ENCODE measurements at regions not wholly inside any gene's neighbourhood (a gene's known extent, or its start where the extent isn't known, plus 50 kb on each side); places are given as distances from the start of the nearest gene placed in this dataset.

DNA sequence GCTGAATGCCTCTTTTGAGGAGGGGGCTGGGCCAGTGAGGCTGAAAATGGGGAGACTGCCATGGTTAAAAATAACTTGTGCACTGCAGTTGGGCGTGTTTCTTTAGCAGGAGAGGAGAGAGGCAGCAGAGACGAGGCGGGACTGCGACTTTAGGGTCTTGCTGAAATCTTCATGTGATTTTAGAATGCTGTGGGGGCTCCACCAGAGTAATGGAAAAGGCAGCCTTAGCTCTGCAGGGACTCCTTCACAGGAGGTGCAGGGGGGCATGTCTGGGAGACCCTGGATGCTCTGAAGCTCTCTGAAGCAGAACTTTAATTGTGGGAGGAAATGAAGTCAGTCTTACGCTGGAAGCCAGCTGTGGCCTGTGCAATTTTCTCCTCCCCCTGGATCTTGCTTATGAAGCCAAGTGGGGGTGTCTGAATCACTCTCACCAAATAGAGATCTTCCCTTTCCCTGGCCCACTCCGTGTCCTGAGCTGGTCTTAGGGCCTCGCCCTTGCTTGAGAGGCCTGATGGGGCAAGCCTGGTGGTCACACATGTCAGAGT lies 60.8 kb downstream of the NDUFS5 start:
- Mint-ChIP-seq H3K36me3 (peaks cover 0 to 3% of the 10 kb centered on the region in 2 donors), H3K27ac (peak overlapping the region in 1 of 7 donors; percentile 36), H3K4me1 (peaks cover 17% of the 10 kb centered on the region), H3K27me3 (ENCODE audit: low read depth in 3 of 3) (peaks cover 16 to 31% (median 26%) of the 10 kb centered on the region in 3 donors), H3K9me3 (peaks cover 0 to 3% (median 0%) of the 10 kb centered on the region in 7 donors), H3K4me3 (no peak overlapping the region)
- Histone ChIP-seq H3K36me3 (replicated peaks in 1 of 2; ENCODE audit: control insufficient read depth in 1 of 2, insufficient read depth in 2 of 2, low read length in 2 of 2) (no peaks in the 10 kb centered on the region), H4K20me1 (ENCODE audit: insufficient read depth, low read length) (no peaks in the 10 kb centered on the region), H3K4me3 (replicated peaks in 1 of 3; ENCODE audit: low read depth in 2 of 3, low read length in 3 of 3) (no peak overlapping the region), H3K9ac (ENCODE audit: insufficient read depth, low read length, poor library complexity, severe bottlenecking) (no peak overlapping the region), H3K4me2 (replicated peaks; ENCODE audit: extremely low read depth, low read length, poor library complexity, severe bottlenecking) (no peak overlapping the region), H2AFZ (ENCODE audit: insufficient read depth, low read depth, low read length, poor library complexity, severe bottlenecking) (no peak overlapping the region), H3K9me3 (replicated peaks in 1 of 2; ENCODE audit: control insufficient read depth in 1 of 2, insufficient read depth in 1 of 2, low read length in 2 of 2) (peaks cover 0 to 4% of the 10 kb centered on the region in 2 donors), H3K27ac (ENCODE audit: low read depth in 1 of 2, low read length in 2 of 2) (no peak overlapping the region), H3K79me2 (ENCODE audit: insufficient read depth, low read length) (no peaks in the 10 kb centered on the region), H3K27me3 (ENCODE audit: control insufficient read depth in 2 of 2, insufficient read depth in 2 of 2, low read length in 2 of 2) (peaks cover 17 to 24% of the 10 kb centered on the region in 2 donors), H3K4me1 (ENCODE audit: control insufficient read depth in 1 of 2, insufficient read depth in 2 of 2, low read length in 2 of 2) (peaks cover 3 to 6% of the 10 kb centered on the region in 2 donors)
- no peak for DNase-seq
- TF ChIP-seq, protein P1, sequence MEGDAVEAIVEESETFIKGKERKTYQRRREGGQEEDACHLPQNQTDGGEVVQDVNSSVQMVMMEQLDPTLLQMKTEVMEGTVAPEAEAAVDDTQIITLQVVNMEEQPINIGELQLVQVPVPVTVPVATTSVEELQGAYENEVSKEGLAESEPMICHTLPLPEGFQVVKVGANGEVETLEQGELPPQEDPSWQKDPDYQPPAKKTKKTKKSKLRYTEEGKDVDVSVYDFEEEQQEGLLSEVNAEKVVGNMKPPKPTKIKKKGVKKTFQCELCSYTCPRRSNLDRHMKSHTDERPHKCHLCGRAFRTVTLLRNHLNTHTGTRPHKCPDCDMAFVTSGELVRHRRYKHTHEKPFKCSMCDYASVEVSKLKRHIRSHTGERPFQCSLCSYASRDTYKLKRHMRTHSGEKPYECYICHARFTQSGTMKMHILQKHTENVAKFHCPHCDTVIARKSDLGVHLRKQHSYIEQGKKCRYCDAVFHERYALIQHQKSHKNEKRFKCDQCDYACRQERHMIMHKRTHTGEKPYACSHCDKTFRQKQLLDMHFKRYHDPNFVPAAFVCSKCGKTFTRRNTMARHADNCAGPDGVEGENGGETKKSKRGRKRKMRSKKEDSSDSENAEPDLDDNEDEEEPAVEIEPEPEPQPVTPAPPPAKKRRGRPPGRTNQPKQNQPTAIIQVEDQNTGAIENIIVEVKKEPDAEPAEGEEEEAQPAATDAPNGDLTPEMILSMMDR (IDR thresholded peaks at IDR 0.05) = no peak
- 81% methylated on average over 4 of the region's 7 CpGs for WGBS (ENCODE audit: insufficient coverage)
- intact Hi-C loops (cut with micrococcal nuclease) = no loop called here

DNA sequence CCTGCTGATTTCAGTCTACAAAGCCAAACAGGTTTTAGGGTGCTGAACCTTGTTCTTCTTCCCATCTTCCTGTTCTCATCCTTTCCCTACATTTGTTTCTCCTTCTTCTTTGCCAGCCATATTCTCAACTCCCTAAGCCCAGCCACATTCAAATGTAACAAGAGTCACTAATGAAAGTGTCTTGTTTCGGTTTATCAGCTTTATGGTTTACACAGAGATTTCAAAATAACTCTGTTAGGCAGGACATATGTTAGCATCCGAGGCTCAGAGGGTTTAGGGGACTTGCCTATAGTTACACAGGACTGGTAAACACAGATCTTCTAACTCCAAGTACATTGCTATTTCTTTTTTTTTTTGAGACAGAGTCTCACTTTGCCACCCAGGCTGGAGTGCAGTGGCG lies 61.3 kb downstream of the NDUFS5 start:
- Histone ChIP-seq H3K4me2 (replicated peaks; ENCODE audit: extremely low read depth, low read length, poor library complexity, severe bottlenecking) (no peak overlapping the region), H3K9ac (ENCODE audit: insufficient read depth, low read length, poor library complexity, severe bottlenecking) (no peak overlapping the region), H3K27ac (ENCODE audit: low read depth in 1 of 2, low read length in 2 of 2) (no peak overlapping the region), H3K9me3 (replicated peaks in 1 of 2; ENCODE audit: control insufficient read depth in 1 of 2, insufficient read depth in 1 of 2, low read length in 2 of 2) (peaks cover 0 to 4% of the 10 kb centered on the region in 2 donors), H4K20me1 (ENCODE audit: insufficient read depth, low read length) (no peaks in the 10 kb centered on the region), H3K4me3 (replicated peaks in 1 of 3; ENCODE audit: low read depth in 2 of 3, low read length in 3 of 3) (no peak overlapping the region), H3K27me3 (ENCODE audit: control insufficient read depth in 2 of 2, insufficient read depth in 2 of 2, low read length in 2 of 2) (peaks cover 12 to 19% of the 10 kb centered on the region in 2 donors), H3K4me1 (ENCODE audit: control insufficient read depth in 1 of 2, insufficient read depth in 2 of 2, low read length in 2 of 2) (peaks cover 7 to 8% of the 10 kb centered on the region in 2 donors), H3K79me2 (ENCODE audit: insufficient read depth, low read length) (no peaks in the 10 kb centered on the region), H2AFZ (ENCODE audit: insufficient read depth, low read depth, low read length, poor library complexity, severe bottlenecking) (no peak overlapping the region), H3K36me3 (replicated peaks in 1 of 2; ENCODE audit: control insufficient read depth in 1 of 2, insufficient read depth in 2 of 2, low read length in 2 of 2) (no peaks in the 10 kb centered on the region)
- Mint-ChIP-seq H3K4me3 (no peak overlapping the region), H3K36me3 (no peaks in the 10 kb centered on the region), H3K27ac (peak overlapping the region in 1 of 7 donors; percentile 36), H3K4me1 (peaks cover 18% of the 10 kb centered on the region), H3K27me3 (ENCODE audit: low read depth in 3 of 3) (peaks cover 11 to 26% (median 21%) of the 10 kb centered on the region in 3 donors), H3K9me3 (no peaks in the 10 kb centered on the region)
- intact Hi-C loops (cut with micrococcal nuclease) = no loop called here
- TF ChIP-seq, protein P1 (IDR thresholded peaks at IDR 0.05) = no peak
- DNase-seq = no peak
- WGBS (ENCODE audit: insufficient coverage) = no CpG with 5 or more reads among the region's 3 CpGs

Data from CD14-positive monocyte (primary cell).